ENCODE measurements at regions not wholly inside any gene's neighbourhood (a gene's known extent, or its start where the extent isn't known, plus 50 kb on each side); places are given as distances from the start of the nearest gene placed in this dataset.

DNA sequence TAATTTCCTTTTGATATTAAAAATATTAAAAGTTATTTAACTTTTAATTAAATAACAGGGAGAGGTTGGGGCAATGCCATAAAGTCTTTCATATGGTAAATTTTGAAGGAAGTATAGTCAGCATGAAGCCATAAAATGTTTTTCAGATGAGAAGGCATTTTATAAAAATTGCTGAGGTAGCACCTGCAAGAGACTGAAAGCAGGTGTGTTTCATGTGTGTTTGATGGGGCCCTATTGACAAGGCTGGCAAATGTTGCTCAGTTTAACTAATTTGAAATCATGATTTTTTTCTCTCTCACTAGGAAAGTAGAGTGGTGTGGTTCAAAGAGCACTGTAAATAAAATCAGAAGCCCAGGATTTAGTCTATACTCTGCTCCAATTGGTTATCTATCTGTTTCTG lies 805.8 kb upstream of the C9orf72 start:
- ATAC-seq (no peak), DNase-seq (ENCODE audit: low read depth, low spot score) (no peak)
- ChIA-PET POLR2A (no interaction called here), RAD21 (ENCODE audit: low non-redundant PET in 1 of 2, low total read pairs in 2 of 2, uncharacterized antibody in 2 of 2, unreplicated experiment in 2 of 2) (no interaction called here), CTCF (no interaction called here)
- Histone ChIP-seq H3K9me3 (ENCODE audit: control insufficient read depth in 1 of 2, insufficient read depth in 1 of 2, low read depth in 1 of 2, low read length in 2 of 2) (peaks cover 0 to 5% of the 10 kb centered on the region in 2 experiments; a peak in 2 of 4 replicates), H3K4me2 (ENCODE audit: low read length) (no peak overlapping the region), H3K9ac (ENCODE audit: low read length) (no peak overlapping the region), H3K9me2 (ENCODE audit: insufficient read depth) (no peaks in the 10 kb centered on the region), H4K20me1 (ENCODE audit: insufficient read depth) (no peaks in the 10 kb centered on the region), H3K27me3 (ENCODE audit: insufficient read depth, low read length) (no peaks in the 10 kb centered on the region), H3K4me3 (replicated peaks in 1 of 2; ENCODE audit: low read depth in 1 of 2, low read length in 2 of 2) (no peak overlapping the region), H2AFZ (ENCODE audit: low read depth, low read length, poor library complexity, severe bottlenecking) (no peak overlapping the region), H3K36me3 (ENCODE audit: control insufficient read depth in 1 of 2, insufficient read depth in 2 of 2, low read length in 2 of 2) (no peaks in the 10 kb centered on the region; a peak in 1 of 4 replicates), H3K27ac (ENCODE audit: low read depth, low read length) (no peak overlapping the region), H3K79me2 (ENCODE audit: insufficient read depth, low read length) (no peaks in the 10 kb centered on the region), H3K4me1 (ENCODE audit: control insufficient read depth in 1 of 2, insufficient read depth in 2 of 2, low read length in 2 of 2) (no peaks in the 10 kb centered on the region)
- BruUV-seq (replicated peaks) = no TSS peak
- TF ChIP-seq RAD21 (IDR thresholded peaks at IDR 0.05; ENCODE audit: low read depth) (no peak), TCF7L2 (IDR thresholded peaks at IDR 0.05; ENCODE audit: borderline replicate concordance, extremely low read depth, insufficient read depth, insufficient read length) (no peak), POLR2A (IDR thresholded peaks at IDR 0.05; ENCODE audit: borderline replicate concordance, extremely low read depth, insufficient read depth, insufficient read length) (no peak), ELF1 (IDR thresholded peaks at IDR 0.05; ENCODE audit: borderline replicate concordance, low read depth) (no peak), EZH2phosphoT487 (IDR thresholded peaks at IDR 0.05; ENCODE audit: borderline replicate concordance) (no peak), MAX (IDR thresholded peaks at IDR 0.05) (no peak), SRF (IDR thresholded peaks at IDR 0.05; ENCODE audit: low read depth) (no peak), CBX3 (IDR thresholded peaks at IDR 0.05; ENCODE audit: low read depth) (no peak), FOSL1 (IDR thresholded peaks at IDR 0.05; ENCODE audit: low read depth) (no peak), ZFX (IDR thresholded peaks at IDR 0.05) (no peak), EZH2 (IDR thresholded peaks at IDR 0.05) (no peak)
- TF ChIP-seq, protein P1, sequence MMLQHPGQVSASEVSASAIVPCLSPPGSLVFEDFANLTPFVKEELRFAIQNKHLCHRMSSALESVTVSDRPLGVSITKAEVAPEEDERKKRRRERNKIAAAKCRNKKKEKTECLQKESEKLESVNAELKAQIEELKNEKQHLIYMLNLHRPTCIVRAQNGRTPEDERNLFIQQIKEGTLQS (IDR thresholded peaks at IDR 0.05) = no peak
- intact Hi-C loops (cut with micrococcal nuclease) = no loop called here

GRCh38 chr9:28389411-28389810 lies 816.1 kb upstream of the C9orf72 start:
- Histone ChIP-seq H3K27me3 (ENCODE audit: insufficient read depth, low read length) (no peaks in the 10 kb centered on the region), H4K20me1 (ENCODE audit: insufficient read depth) (no peaks in the 10 kb centered on the region), H2AFZ (ENCODE audit: low read depth, low read length, poor library complexity, severe bottlenecking) (no peak overlapping the region), H3K27ac (ENCODE audit: low read depth, low read length) (no peak overlapping the region), H3K79me2 (ENCODE audit: insufficient read depth, low read length) (no peaks in the 10 kb centered on the region), H3K9ac (ENCODE audit: low read length) (no peak overlapping the region), H3K4me2 (ENCODE audit: low read length) (no peak overlapping the region), H3K4me1 (ENCODE audit: control insufficient read depth in 1 of 2, insufficient read depth in 2 of 2, low read length in 2 of 2) (no peaks in the 10 kb centered on the region), H3K9me3 (ENCODE audit: control insufficient read depth in 1 of 2, insufficient read depth in 1 of 2, low read depth in 1 of 2, low read length in 2 of 2) (peaks cover 0 to 14% of the 10 kb centered on the region in 2 experiments; a peak in 1 of 4 replicates), H3K36me3 (ENCODE audit: control insufficient read depth in 1 of 2, insufficient read depth in 2 of 2, low read length in 2 of 2) (no peaks in the 10 kb centered on the region), H3K9me2 (ENCODE audit: insufficient read depth) (no peaks in the 10 kb centered on the region), H3K4me3 (replicated peaks in 1 of 2; ENCODE audit: low read depth in 1 of 2, low read length in 2 of 2) (no peak overlapping the region)
- no peak for DNase-seq (ENCODE audit: low read depth, low spot score)
- TF ChIP-seq, protein P2, sequence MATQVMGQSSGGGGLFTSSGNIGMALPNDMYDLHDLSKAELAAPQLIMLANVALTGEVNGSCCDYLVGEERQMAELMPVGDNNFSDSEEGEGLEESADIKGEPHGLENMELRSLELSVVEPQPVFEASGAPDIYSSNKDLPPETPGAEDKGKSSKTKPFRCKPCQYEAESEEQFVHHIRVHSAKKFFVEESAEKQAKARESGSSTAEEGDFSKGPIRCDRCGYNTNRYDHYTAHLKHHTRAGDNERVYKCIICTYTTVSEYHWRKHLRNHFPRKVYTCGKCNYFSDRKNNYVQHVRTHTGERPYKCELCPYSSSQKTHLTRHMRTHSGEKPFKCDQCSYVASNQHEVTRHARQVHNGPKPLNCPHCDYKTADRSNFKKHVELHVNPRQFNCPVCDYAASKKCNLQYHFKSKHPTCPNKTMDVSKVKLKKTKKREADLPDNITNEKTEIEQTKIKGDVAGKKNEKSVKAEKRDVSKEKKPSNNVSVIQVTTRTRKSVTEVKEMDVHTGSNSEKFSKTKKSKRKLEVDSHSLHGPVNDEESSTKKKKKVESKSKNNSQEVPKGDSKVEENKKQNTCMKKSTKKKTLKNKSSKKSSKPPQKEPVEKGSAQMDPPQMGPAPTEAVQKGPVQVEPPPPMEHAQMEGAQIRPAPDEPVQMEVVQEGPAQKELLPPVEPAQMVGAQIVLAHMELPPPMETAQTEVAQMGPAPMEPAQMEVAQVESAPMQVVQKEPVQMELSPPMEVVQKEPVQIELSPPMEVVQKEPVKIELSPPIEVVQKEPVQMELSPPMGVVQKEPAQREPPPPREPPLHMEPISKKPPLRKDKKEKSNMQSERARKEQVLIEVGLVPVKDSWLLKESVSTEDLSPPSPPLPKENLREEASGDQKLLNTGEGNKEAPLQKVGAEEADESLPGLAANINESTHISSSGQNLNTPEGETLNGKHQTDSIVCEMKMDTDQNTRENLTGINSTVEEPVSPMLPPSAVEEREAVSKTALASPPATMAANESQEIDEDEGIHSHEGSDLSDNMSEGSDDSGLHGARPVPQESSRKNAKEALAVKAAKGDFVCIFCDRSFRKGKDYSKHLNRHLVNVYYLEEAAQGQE (IDR thresholded peaks at IDR 0.05; ENCODE audit: low read depth) = no peak
- TF ChIP-seq ZNF274 (IDR thresholded peaks at IDR 0.05; ENCODE audit: low read depth, low read length) (no peak), SIN3A (IDR thresholded peaks at IDR 0.05; ENCODE audit: low read depth) (no peak), EZH2 (IDR thresholded peaks at IDR 0.05) (no peak), ZFX (IDR thresholded peaks at IDR 0.05) (no peak), POLR2A (IDR thresholded peaks at IDR 0.05; ENCODE audit: borderline replicate concordance, extremely low read depth, insufficient read depth, insufficient read length) (no peak), SRF (IDR thresholded peaks at IDR 0.05; ENCODE audit: low read depth) (no peak)
- TF ChIP-seq, protein P1 (IDR thresholded peaks at IDR 0.05) = no peak
- RAD21 ChIA-PET (ENCODE audit: low non-redundant PET in 1 of 2, low total read pairs in 2 of 2, uncharacterized antibody in 2 of 2, unreplicated experiment in 2 of 2) = no interaction called here
- BruUV-seq (replicated peaks) = no TSS peak
- no peak for ATAC-seq
- POLR2A ChIA-PET = no interaction called here
- CTCF ChIA-PET = no interaction called here
- intact Hi-C loops (cut with micrococcal nuclease) = no loop called here
